K562 (cell line): ENCODE measurements at regions not wholly inside any gene's neighbourhood (a gene's known extent, or its start where the extent isn't known, plus 50 kb on each side); places are given as distances from the start of the nearest gene placed in this dataset.

Experiments
- CHCHD3 ChIP-seq: fragments of 250-450 bp; sonication (Bioruptor Pico); IDR thresholded peaks from 2 replicates; pipeline ENCODE4 v2.1.2; 2022; ENCODE audit warnings: mild to moderate bottlenecking
- CUX1 ChIP-seq: fragments of 200-800 bp; sonication (Bioruptor generic); IDR thresholded peaks from 2 replicates; pipeline ENCODE4 v1.6.1; 2016; ENCODE audit warnings: missing genetic modification characterization, missing compliant biosample characterization
- HDAC1 ChIP-seq, 2 experiments: fragments of 450-650 bp; IDR thresholded peaks; 2 replicates each; pipeline ENCODE4 v1.6.1; 2016 to 2017; ENCODE audit warnings: inconsistent platforms in 1 of 2, mild to moderate bottlenecking in 1 of 2, moderate library complexity in 1 of 2
- MAFK ChIP-seq: IDR thresholded peaks from 2 replicates; pipeline ENCODE4 v1.6.1; 2011; ENCODE audit warnings: low read length, improper control_type of control experiment
- MTA1 ChIP-seq: fragments of 450-650 bp; IDR thresholded peaks from 2 replicates; pipeline ENCODE4 v1.6.1; 2017; ENCODE audit warnings: borderline replicate concordance
- RAD21 ChIP-seq, 2 experiments: fragments of 250-450 bp in 1 of 2; fragments of 450-650 bp in 1 of 2; sonication (Bioruptor Pico) in 1 of 2; formaldehyde crosslinking in 1 of 2; IDR thresholded peaks in 1 of 2; conservative IDR thresholded peaks in 1 of 2; 2 replicates each; pipeline versions ENCODE4 v1.4.0 to v1.8.0; 2020 to 2022; ENCODE audit warnings: mild to moderate bottlenecking in 2 of 2, moderate library complexity in 1 of 2
- SRSF1 ChIP-seq: fragments of 200-400 bp; formaldehyde crosslinking; IDR thresholded peaks from 2 replicates; pipeline ENCODE4 v1.6.1; 2017; ENCODE audit warnings: mild to moderate bottlenecking, low read depth, low read length, moderate library complexity
- ZC3H4 ChIP-seq: sonication (generic); formaldehyde crosslinking; IDR thresholded peaks from 2 replicates; pipeline ENCODE4 v1.9.0; 2021; ENCODE audit warnings: missing genetic modification reagents, borderline replicate concordance
- ZFP30 ChIP-seq: fragments of 250-450 bp; sonication (Bioruptor Pico); IDR thresholded peaks from 2 replicates; pipeline ENCODE4 v1.8.0; 2022; ENCODE audit warnings: moderate library complexity, mild to moderate bottlenecking, inconsistent platforms, borderline replicate concordance
- ZNF197 ChIP-seq: fragments of 200-800 bp; sonication (Bioruptor generic); IDR thresholded peaks from 2 replicates; pipeline ENCODE4 v1.6.1; 2016; ENCODE audit warnings: low read depth, missing genetic modification characterization, missing compliant biosample characterization
- ZNF354B ChIP-seq: fragments of 250-450 bp; sonication (Bioruptor Pico); IDR thresholded peaks from 2 replicates; pipeline ENCODE4 v1.4.0; 2020
- ZNF76 ChIP-seq: fragments of 250-450 bp; sonication (Bioruptor Pico); IDR thresholded peaks from 2 replicates; pipeline ENCODE4 v1.4.0; 2020; ENCODE audit warnings: mild to moderate bottlenecking, moderate library complexity, borderline replicate concordance
- TF ChIP-seq, protein P1 (sequence below), 2 experiments: fragments of 450-650 bp; IDR thresholded peaks; 2 replicates each; pipeline ENCODE4 v1.6.1; 2016; ENCODE audit warnings: mild to moderate bottlenecking in 2 of 2, borderline replicate concordance in 1 of 2, low read depth in 1 of 2, moderate library complexity in 1 of 2

GRCh38 chr7:130222-130572, 62.2 kb upstream of the FAM20C start (continued):
- TF ChIP-seq MAFK (no peak), CUX1 (CRISPR knock-in tag) (no peak), ZFP30 (CRISPR knock-in tag) (no peak), HDAC1 (IDR thresholded peaks at IDR 0.05) (no peak), RAD21 (CRISPR knock-in tag; conservative IDR thresholded peaks at IDR 0.05 in 1 of 2, IDR thresholded peaks at IDR 0.05 in 1 of 2) (no peak), MTA1 (no peak), ZC3H4 (no peak), ZNF197 (no peak), ZNF76 (CRISPR knock-in tag) (no peak), SRSF1 (no peak), ZNF354B (CRISPR knock-in tag) (no peak), CHCHD3 (CRISPR knock-in tag) (no peak)
- TF ChIP-seq, protein P1, sequence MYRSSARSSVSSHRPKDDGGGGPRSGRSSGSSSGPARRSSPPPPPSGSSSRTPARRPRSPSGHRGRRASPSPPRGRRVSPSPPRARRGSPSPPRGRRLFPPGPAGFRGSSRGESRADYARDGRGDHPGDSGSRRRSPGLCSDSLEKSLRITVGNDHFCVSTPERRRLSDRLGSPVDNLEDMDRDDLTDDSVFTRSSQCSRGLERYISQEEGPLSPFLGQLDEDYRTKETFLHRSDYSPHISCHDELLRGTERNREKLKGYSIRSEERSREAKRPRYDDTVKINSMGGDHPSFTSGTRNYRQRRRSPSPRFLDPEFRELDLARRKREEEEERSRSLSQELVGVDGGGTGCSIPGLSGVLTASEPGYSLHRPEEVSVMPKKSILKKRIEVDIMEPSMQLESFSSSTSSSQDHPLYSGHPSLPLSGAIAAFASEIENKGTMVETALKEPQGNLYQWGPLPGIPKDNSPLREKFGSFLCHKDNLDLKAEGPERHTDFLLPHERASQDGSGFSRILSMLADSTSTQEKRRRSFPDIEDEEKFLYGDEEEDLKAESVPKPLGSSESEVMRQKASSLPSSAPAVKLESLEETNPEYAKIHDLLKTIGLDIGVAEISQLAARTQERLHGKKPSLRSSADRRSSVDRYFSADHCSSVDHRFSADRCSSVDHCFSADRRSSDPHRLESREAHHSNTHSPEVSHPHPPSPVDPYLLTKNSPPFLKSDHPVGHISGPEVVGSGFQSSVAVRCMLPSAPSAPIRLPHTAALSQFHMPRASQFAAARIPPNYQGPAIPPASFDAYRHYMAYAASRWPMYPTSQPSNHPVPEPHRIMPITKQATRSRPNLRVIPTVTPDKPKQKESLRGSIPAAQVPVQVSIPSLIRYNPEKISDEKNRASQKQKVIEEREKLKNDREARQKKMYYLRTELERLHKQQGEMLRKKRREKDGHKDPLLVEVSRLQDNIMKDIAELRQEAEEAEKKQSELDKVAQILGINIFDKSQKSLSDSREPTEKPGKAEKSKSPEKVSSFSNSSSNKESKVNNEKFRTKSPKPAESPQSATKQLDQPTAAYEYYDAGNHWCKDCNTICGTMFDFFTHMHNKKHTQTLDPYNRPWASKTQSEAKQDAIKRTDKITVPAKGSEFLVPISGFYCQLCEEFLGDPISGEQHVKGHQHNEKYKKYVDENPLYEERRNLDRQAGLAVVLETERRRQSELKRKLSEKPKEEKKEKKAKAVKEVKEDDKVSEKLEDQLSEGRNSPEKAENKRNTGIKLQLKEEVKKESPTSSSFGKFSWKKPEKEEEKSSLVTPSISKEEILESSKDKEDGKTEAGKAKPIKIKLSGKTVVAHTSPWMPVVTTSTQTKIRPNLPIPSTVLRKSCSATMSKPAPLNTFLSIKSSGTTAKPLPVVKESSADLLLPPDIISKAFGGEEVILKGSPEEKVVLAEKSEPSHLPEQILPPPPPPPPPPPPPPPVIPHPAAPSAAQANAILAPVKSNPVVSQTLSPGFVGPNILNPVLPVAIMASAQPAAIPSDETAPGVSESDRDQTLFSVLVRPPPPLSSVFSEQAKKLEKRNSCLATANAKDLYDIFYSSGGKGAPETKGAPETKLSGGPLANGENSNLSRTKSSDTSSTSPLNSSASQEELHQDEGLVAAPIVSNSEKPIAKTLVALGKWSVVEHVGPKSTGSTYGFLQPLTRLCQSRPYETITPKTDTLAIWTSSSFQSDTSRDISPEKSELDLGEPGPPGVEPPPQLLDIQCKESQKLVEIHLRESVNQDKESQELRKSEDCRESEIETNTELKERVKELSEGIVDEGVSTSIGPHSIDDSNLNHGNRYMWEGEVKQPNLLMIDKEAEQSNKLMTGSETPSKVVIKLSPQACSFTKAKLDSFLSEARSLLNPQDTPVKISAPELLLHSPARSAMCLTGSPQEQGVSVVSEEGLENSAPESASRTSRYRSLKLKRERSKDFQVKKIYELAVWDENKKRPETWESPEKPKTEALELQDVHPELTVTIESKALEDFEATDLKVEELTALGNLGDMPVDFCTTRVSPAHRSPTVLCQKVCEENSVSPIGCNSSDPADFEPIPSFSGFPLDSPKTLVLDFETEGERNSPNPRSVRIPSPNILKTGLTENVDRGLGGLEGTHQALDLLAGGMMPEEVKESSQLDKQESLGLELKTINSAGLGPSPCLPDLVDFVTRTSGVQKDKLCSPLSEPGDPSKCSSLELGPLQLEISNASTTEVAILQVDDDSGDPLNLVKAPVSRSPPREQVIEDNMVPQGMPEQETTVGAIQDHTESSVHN (IDR thresholded peaks at IDR 0.05; ENCODE audit: borderline replicate concordance in 1 of 2, low read depth in 1 of 2): no peak
